WTC11 (cell line): ENCODE measurements at regions not wholly inside any gene's neighbourhood (a gene's known extent, or its start where the extent isn't known, plus 50 kb on each side); places are given as distances from the start of the nearest gene placed in this dataset.
"Not testable (repeated sequence)": the region's sequence is repeated elsewhere in the genome, so short reads cannot be mapped to it uniquely, and the experiment has no call there.

Experiments used
- ELF4 ChIP-seq: sonication (generic); formaldehyde crosslinking; IDR thresholded peaks from 2 replicates; pipeline ENCODE4 v1.8.1; 2022; ENCODE audit warnings: low read depth, mild to moderate bottlenecking, moderate library complexity, missing genetic modification reagents
- ESRRA ChIP-seq: sonication (generic); formaldehyde crosslinking; IDR thresholded peaks from 2 replicates; pipeline ENCODE4 v1.8.1; 2022; ENCODE audit warnings: mild to moderate bottlenecking, missing genetic modification reagents, borderline replicate concordance
- FOXK1 ChIP-seq: sonication (generic); formaldehyde crosslinking; IDR thresholded peaks from 2 replicates; pipeline ENCODE4 v1.8.0; 2022; ENCODE audit warnings: mild to moderate bottlenecking, moderate library complexity, missing genetic modification reagents
- NFE2L1 ChIP-seq: sonication (generic); formaldehyde crosslinking; IDR thresholded peaks from 2 replicates; pipeline ENCODE4 v1.8.1; 2023; ENCODE audit warnings: missing genetic modification reagents
- NR1H2 ChIP-seq: sonication (generic); formaldehyde crosslinking; IDR thresholded peaks from 2 replicates; pipeline ENCODE4 v1.9.0; 2021; ENCODE audit warnings: mild to moderate bottlenecking, moderate library complexity, missing genetic modification reagents
- RELA ChIP-seq: sonication (generic); formaldehyde crosslinking; IDR thresholded peaks from 2 replicates; pipeline ENCODE4 v1.8.1; 2022; ENCODE audit warnings: missing genetic modification reagents, mild to moderate bottlenecking, borderline replicate concordance
- ZBTB21 ChIP-seq: sonication (generic); formaldehyde crosslinking; IDR thresholded peaks from 2 replicates; pipeline ENCODE4 v1.8.1; 2023; ENCODE audit warnings: mild to moderate bottlenecking, missing genetic modification reagents, borderline replicate concordance
- ZNF416 ChIP-seq: fragments of 250-450 bp; sonication (Bioruptor Pico); IDR thresholded peaks from 2 replicates; pipeline ENCODE4 v1.9.0; 2021; ENCODE audit warnings: mild to moderate bottlenecking, inconsistent platforms
- TF ChIP-seq, protein P1 (sequence below): sonication (generic); formaldehyde crosslinking; IDR thresholded peaks from 2 replicates; pipeline ENCODE4 v1.8.1; 2023; ENCODE audit warnings: mild to moderate bottlenecking, missing genetic modification reagents, moderate library complexity
- TF ChIP-seq, protein P2 (sequence below): fragments of 200-600 bp; IDR thresholded peaks from 2 replicates; pipeline ENCODE4 v1.8.0; 2022; ENCODE audit warnings: antibody characterized with exemption
- TF ChIP-seq, protein P3 (sequence below): sonication (generic); formaldehyde crosslinking; IDR thresholded peaks from 2 replicates; pipeline ENCODE4 v1.8.0; 2022; ENCODE audit warnings: mild to moderate bottlenecking, missing genetic modification reagents
- TF ChIP-seq, protein P4 (sequence below): sonication (generic); formaldehyde crosslinking; IDR thresholded peaks from 2 replicates; pipeline ENCODE4 v1.8.1; 2023; ENCODE audit warnings: mild to moderate bottlenecking, moderate library complexity, missing genetic modification reagents

GRCh38 chr3:117056946-117057345 lies 347.4 kb downstream of the TUSC7 start:
- TF ChIP-seq, protein P1, sequence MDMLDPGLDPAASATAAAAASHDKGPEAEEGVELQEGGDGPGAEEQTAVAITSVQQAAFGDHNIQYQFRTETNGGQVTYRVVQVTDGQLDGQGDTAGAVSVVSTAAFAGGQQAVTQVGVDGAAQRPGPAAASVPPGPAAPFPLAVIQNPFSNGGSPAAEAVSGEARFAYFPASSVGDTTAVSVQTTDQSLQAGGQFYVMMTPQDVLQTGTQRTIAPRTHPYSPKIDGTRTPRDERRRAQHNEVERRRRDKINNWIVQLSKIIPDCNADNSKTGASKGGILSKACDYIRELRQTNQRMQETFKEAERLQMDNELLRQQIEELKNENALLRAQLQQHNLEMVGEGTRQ, result not testable (repeated sequence)
- TF ChIP-seq NR1H2; ELF4 (CRISPR knock-in tag); RELA (CRISPR knock-in tag); FOXK1 (CRISPR knock-in tag); NFE2L1 (CRISPR knock-in tag); ZNF416 (CRISPR knock-in tag); ZBTB21; ESRRA (CRISPR knock-in tag): not testable (repeated sequence)
- TF ChIP-seq, protein P2, sequence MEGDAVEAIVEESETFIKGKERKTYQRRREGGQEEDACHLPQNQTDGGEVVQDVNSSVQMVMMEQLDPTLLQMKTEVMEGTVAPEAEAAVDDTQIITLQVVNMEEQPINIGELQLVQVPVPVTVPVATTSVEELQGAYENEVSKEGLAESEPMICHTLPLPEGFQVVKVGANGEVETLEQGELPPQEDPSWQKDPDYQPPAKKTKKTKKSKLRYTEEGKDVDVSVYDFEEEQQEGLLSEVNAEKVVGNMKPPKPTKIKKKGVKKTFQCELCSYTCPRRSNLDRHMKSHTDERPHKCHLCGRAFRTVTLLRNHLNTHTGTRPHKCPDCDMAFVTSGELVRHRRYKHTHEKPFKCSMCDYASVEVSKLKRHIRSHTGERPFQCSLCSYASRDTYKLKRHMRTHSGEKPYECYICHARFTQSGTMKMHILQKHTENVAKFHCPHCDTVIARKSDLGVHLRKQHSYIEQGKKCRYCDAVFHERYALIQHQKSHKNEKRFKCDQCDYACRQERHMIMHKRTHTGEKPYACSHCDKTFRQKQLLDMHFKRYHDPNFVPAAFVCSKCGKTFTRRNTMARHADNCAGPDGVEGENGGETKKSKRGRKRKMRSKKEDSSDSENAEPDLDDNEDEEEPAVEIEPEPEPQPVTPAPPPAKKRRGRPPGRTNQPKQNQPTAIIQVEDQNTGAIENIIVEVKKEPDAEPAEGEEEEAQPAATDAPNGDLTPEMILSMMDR, result not testable (repeated sequence)
- TF ChIP-seq, protein P3, sequence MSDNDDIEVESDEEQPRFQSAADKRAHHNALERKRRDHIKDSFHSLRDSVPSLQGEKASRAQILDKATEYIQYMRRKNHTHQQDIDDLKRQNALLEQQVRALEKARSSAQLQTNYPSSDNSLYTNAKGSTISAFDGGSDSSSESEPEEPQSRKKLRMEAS (CRISPR knock-in tag), result not testable (repeated sequence)
- TF ChIP-seq, protein P4, sequence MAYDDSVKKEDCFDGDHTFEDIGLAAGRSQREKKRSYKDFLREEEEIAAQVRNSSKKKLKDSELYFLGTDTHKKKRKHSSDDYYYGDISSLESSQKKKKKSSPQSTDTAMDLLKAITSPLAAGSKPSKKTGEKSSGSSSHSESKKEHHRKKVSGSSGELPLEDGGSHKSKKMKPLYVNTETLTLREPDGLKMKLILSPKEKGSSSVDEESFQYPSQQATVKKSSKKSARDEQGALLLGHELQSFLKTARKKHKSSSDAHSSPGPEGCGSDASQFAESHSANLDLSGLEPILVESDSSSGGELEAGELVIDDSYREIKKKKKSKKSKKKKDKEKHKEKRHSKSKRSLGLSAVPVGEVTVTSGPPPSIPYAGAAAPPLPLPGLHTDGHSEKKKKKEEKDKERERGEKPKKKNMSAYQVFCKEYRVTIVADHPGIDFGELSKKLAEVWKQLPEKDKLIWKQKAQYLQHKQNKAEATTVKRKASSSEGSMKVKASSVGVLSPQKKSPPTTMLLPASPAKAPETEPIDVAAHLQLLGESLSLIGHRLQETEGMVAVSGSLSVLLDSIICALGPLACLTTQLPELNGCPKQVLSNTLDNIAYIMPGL (CRISPR knock-in tag), result not testable (repeated sequence)
